Liver (tissue), 3 donors: ENCODE measurements at regions not wholly inside any gene's neighbourhood (a gene's known extent, or its start where the extent isn't known, plus 50 kb on each side); places are given as distances from the start of the nearest gene placed in this dataset.

Experiments used
- FOXA2 ChIP-seq: IDR thresholded peaks from 2 replicates; pipeline ENCODE4 v1.6.1; 2016; ENCODE audit warnings: antibody characterized with exemption
- GABPA ChIP-seq, 2 donors: IDR thresholded peaks in 1 of 2; conservative IDR thresholded peaks in 1 of 2; 2 replicates each; pipeline ENCODE4 v1.6.1; 2016; ENCODE audit warnings: antibody characterized with exemption in 2 of 2, mild to moderate bottlenecking in 1 of 2, moderate library complexity in 1 of 2
- HNF4A ChIP-seq, 2 donors: conservative IDR thresholded peaks; 2 replicates each; pipeline ENCODE4 v1.6.1; 2016; ENCODE audit warnings: antibody characterized with exemption in 2 of 2, mild to moderate bottlenecking in 2 of 2
- HNF4G ChIP-seq: IDR thresholded peaks from 2 replicates; pipeline ENCODE4 v1.6.1; 2016; ENCODE audit warnings: antibody characterized with exemption
- JUND ChIP-seq, 2 donors: IDR thresholded peaks; 2 replicates each; pipeline ENCODE4 v1.6.1; 2016; ENCODE audit warnings: antibody characterized with exemption in 2 of 2
- RAD21 ChIP-seq, 2 donors: IDR thresholded peaks; 2 replicates each; pipeline ENCODE4 v1.6.1; 2016; ENCODE audit warnings: antibody characterized with exemption in 2 of 2, mild to moderate bottlenecking in 2 of 2
- RXRA ChIP-seq, 2 donors: IDR thresholded peaks; 2 replicates each; pipeline ENCODE4 v1.6.1; 2017 to 2018; ENCODE audit warnings: antibody characterized with exemption in 2 of 2, mild to moderate bottlenecking in 1 of 2
- SP1 ChIP-seq: IDR thresholded peaks from 2 replicates; pipeline ENCODE4 v1.6.1; 2018; ENCODE audit warnings: antibody characterized with exemption, mild to moderate bottlenecking
- TAF1 ChIP-seq: conservative IDR thresholded peaks from 2 replicates; pipeline ENCODE4 v1.6.1; 2016; ENCODE audit warnings: antibody characterized with exemption, mild to moderate bottlenecking
- YY1 ChIP-seq: IDR thresholded peaks from 2 replicates; pipeline ENCODE4 v1.6.1; 2016; ENCODE audit warnings: antibody characterized with exemption, mild to moderate bottlenecking
- TF ChIP-seq, protein P1 (sequence below): fragments of 150-350 bp; IDR thresholded peaks from 2 replicates; pipeline ENCODE4 v1.5.1; 2017; ENCODE audit warnings: improper control_type of control experiment, low read depth, low read length; ENCODE audit not compliant: missing input control
- TF ChIP-seq, protein P2 (sequence below): IDR thresholded peaks from 2 replicates; pipeline ENCODE4 v1.6.1; 2016; ENCODE audit warnings: antibody characterized with exemption, mild to moderate bottlenecking
- TF ChIP-seq, protein P3 (sequence below): IDR thresholded peaks from 2 replicates; pipeline ENCODE4 v1.6.1; 2016; ENCODE audit warnings: antibody characterized with exemption
- TF ChIP-seq, protein P4 (sequence below): IDR thresholded peaks from 2 replicates; pipeline ENCODE4 v1.6.1; 2016; ENCODE audit warnings: antibody characterized with exemption
- donor health status: healthy.
- donor health status: healthy.

DNA sequence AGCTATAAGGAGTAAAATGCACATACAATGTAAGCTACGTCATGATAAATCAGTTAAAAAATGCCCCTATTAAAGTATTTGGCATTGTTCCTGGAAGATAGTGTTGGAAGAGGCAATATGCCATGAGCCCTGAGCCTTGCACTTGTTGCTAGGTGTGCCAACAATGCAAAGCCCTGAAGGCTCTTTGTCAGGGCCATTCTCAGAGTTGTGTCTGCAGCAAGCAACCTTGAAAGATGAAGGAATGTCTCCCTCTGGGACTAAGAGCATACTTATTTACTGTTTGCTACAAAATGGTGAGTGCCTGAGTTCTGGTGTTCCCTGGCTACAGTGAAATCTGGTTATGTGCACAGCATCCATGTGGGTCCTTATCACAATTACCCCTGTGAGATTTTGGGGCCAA lies 322.3 kb upstream of the FAT3 start:
- TF ChIP-seq, protein P1, sequence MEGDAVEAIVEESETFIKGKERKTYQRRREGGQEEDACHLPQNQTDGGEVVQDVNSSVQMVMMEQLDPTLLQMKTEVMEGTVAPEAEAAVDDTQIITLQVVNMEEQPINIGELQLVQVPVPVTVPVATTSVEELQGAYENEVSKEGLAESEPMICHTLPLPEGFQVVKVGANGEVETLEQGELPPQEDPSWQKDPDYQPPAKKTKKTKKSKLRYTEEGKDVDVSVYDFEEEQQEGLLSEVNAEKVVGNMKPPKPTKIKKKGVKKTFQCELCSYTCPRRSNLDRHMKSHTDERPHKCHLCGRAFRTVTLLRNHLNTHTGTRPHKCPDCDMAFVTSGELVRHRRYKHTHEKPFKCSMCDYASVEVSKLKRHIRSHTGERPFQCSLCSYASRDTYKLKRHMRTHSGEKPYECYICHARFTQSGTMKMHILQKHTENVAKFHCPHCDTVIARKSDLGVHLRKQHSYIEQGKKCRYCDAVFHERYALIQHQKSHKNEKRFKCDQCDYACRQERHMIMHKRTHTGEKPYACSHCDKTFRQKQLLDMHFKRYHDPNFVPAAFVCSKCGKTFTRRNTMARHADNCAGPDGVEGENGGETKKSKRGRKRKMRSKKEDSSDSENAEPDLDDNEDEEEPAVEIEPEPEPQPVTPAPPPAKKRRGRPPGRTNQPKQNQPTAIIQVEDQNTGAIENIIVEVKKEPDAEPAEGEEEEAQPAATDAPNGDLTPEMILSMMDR = no peak
- TF ChIP-seq YY1 = no peak
- TF ChIP-seq, protein P2, sequence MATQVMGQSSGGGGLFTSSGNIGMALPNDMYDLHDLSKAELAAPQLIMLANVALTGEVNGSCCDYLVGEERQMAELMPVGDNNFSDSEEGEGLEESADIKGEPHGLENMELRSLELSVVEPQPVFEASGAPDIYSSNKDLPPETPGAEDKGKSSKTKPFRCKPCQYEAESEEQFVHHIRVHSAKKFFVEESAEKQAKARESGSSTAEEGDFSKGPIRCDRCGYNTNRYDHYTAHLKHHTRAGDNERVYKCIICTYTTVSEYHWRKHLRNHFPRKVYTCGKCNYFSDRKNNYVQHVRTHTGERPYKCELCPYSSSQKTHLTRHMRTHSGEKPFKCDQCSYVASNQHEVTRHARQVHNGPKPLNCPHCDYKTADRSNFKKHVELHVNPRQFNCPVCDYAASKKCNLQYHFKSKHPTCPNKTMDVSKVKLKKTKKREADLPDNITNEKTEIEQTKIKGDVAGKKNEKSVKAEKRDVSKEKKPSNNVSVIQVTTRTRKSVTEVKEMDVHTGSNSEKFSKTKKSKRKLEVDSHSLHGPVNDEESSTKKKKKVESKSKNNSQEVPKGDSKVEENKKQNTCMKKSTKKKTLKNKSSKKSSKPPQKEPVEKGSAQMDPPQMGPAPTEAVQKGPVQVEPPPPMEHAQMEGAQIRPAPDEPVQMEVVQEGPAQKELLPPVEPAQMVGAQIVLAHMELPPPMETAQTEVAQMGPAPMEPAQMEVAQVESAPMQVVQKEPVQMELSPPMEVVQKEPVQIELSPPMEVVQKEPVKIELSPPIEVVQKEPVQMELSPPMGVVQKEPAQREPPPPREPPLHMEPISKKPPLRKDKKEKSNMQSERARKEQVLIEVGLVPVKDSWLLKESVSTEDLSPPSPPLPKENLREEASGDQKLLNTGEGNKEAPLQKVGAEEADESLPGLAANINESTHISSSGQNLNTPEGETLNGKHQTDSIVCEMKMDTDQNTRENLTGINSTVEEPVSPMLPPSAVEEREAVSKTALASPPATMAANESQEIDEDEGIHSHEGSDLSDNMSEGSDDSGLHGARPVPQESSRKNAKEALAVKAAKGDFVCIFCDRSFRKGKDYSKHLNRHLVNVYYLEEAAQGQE = no peak
- TF ChIP-seq, protein P3, sequence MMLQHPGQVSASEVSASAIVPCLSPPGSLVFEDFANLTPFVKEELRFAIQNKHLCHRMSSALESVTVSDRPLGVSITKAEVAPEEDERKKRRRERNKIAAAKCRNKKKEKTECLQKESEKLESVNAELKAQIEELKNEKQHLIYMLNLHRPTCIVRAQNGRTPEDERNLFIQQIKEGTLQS = no peak
- no peak for TF ChIP-seq SP1
- TF ChIP-seq TAF1 = no peak
- no peak for TF ChIP-seq HNF4G
- TF ChIP-seq, protein P4, sequence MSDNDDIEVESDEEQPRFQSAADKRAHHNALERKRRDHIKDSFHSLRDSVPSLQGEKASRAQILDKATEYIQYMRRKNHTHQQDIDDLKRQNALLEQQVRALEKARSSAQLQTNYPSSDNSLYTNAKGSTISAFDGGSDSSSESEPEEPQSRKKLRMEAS = no peak
- TF ChIP-seq RAD21 (IDR thresholded peaks at IDR 0.05) = no peak
- TF ChIP-seq JUND (IDR thresholded peaks at IDR 0.05) = no peak
- no peak for TF ChIP-seq FOXA2
- no peak for TF ChIP-seq GABPA (IDR thresholded peaks at IDR 0.05 in 1 of 2, conservative IDR thresholded peaks at IDR 0.05 in 1 of 2)
- no peak for TF ChIP-seq HNF4A (conservative IDR thresholded peaks at IDR 0.05)
- TF ChIP-seq RXRA (IDR thresholded peaks at IDR 0.05) = no peak
